ENCODE measurements at regions not wholly inside any gene's neighbourhood (a gene's known extent, or its start where the extent isn't known, plus 50 kb on each side); places are given as distances from the start of the nearest gene placed in this dataset.
A peak's percentile ranks its signal among the peaks of the same experiment; 100 is the strongest.

DNA sequence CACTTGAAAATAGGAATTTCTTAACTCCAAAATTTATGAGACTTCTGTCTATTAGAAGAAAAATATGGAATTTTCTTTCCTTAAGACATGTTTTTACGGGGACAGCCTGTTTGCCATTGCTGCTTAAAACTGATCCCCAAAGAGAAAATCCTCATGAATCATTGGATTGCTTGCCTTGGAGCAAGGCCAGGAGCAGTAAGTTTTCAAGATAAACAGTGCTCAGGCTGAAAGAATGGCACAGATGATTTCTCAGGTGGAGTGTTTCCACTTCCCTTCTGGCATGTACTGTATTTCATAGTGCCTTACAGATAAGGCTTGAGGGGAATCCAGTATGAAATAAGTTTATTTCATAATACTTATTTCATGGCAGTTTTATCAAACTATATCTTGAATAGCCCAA lies 74.3 kb upstream of the MMADHC start:
- TF ChIP-seq, protein P1, sequence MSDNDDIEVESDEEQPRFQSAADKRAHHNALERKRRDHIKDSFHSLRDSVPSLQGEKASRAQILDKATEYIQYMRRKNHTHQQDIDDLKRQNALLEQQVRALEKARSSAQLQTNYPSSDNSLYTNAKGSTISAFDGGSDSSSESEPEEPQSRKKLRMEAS (IDR thresholded peaks at IDR 0.05; ENCODE audit: insufficient read depth, insufficient read length), result no peak
- peak; percentile 60 for TF ChIP-seq GATA2 (IDR thresholded peaks at IDR 0.05; ENCODE audit: insufficient read depth, insufficient read length, low read depth, low read length)
- TF ChIP-seq JUN (IDR thresholded peaks at IDR 0.05; ENCODE audit: borderline replicate concordance, insufficient read depth, insufficient read length, low read depth), result no peak
- TF ChIP-seq EZH2 (IDR thresholded peaks at IDR 0.05; ENCODE audit: borderline replicate concordance, low read depth, low read length, severe bottlenecking), result no peak
- peak; percentile 35 for TF ChIP-seq POLR2AphosphoS5 (IDR thresholded peaks at IDR 0.05; ENCODE audit: insufficient read depth, low read depth, low read length)
- peak; percentile 73 for TF ChIP-seq FOS (IDR thresholded peaks at IDR 0.05; ENCODE audit: borderline replicate concordance, insufficient read depth, low read length)

DNA sequence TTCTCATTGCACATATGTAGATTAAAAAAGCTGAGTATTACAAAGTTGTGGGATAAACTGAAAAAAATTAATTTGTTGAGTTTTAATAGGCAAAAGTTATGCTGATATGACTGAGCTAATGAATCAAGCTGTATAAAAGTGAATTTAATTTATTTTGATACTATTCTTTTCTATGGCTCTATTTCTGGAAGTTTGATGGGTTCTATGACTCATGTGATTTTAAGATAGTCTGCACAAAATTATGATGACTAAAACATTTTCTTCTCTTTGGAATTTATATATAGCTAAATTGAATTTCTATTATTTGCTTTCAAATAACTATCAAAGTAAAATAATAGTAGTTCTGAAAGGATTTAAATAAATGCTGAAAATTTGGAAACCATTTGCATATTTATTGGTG lies 71.0 kb upstream of the MMADHC start:
- no peak for FAIRE-seq
- Histone ChIP-seq H3K4me3 (replicated peaks in 1 of 3; ENCODE audit: insufficient read depth in 1 of 3, low read depth in 1 of 3, low read length in 3 of 3) (no peak overlapping the region), H3K79me2 (ENCODE audit: control insufficient read depth, insufficient read depth, low read length) (no peaks in the 10 kb centered on the region), H3K36me3 (ENCODE audit: control insufficient read depth in 2 of 2, extremely low read depth in 1 of 2, insufficient read depth in 2 of 2, low read length in 2 of 2) (no peaks in the 10 kb centered on the region), H2AFZ (ENCODE audit: low read depth, low read length) (no peak overlapping the region), H3K4me2 (ENCODE audit: insufficient read depth, low read length) (no peak overlapping the region), H3K27me3 (ENCODE audit: control insufficient read depth in 2 of 2, insufficient read depth in 2 of 2, low read length in 2 of 2) (no peaks in the 10 kb centered on the region), H3K27ac (ENCODE audit: insufficient read depth, low read depth, low read length) (no peak overlapping the region), H3K9me3 (replicated peaks; ENCODE audit: control insufficient read depth, insufficient read depth, low read length) (no peaks in the 10 kb centered on the region), H4K20me1 (replicated peaks; ENCODE audit: control insufficient read depth, extremely low read depth, insufficient read depth, low read length) (no peaks in the 10 kb centered on the region), H3K4me1 (ENCODE audit: control insufficient read depth, extremely low read depth, insufficient read depth, low read length) (peaks cover 12% of the 10 kb centered on the region), H3K9me1 (replicated peaks; ENCODE audit: control insufficient read depth, extremely low read depth, insufficient read depth, low read length) (no peaks in the 10 kb centered on the region), H3K9ac (replicated peaks; ENCODE audit: extremely low read depth, insufficient read depth, low read length) (no peak overlapping the region)
- BruUV-seq (replicated peaks), result no TSS peak
- TF ChIP-seq JUN (IDR thresholded peaks at IDR 0.05; ENCODE audit: borderline replicate concordance, insufficient read depth, insufficient read length, low read depth) (no peak), POLR2A (IDR thresholded peaks at IDR 0.05; ENCODE audit: low read depth, low read length) (no peak), EZH2 (IDR thresholded peaks at IDR 0.05; ENCODE audit: borderline replicate concordance, low read depth, low read length, severe bottlenecking) (no peak), GATA2 (IDR thresholded peaks at IDR 0.05; ENCODE audit: insufficient read depth, insufficient read length, low read depth, low read length) (no peak), FOS (IDR thresholded peaks at IDR 0.05; ENCODE audit: borderline replicate concordance, insufficient read depth, low read length) (peak; percentile 16), POLR2AphosphoS5 (IDR thresholded peaks at IDR 0.05; ENCODE audit: insufficient read depth, low read depth, low read length) (no peak)
- TF ChIP-seq, protein P2, sequence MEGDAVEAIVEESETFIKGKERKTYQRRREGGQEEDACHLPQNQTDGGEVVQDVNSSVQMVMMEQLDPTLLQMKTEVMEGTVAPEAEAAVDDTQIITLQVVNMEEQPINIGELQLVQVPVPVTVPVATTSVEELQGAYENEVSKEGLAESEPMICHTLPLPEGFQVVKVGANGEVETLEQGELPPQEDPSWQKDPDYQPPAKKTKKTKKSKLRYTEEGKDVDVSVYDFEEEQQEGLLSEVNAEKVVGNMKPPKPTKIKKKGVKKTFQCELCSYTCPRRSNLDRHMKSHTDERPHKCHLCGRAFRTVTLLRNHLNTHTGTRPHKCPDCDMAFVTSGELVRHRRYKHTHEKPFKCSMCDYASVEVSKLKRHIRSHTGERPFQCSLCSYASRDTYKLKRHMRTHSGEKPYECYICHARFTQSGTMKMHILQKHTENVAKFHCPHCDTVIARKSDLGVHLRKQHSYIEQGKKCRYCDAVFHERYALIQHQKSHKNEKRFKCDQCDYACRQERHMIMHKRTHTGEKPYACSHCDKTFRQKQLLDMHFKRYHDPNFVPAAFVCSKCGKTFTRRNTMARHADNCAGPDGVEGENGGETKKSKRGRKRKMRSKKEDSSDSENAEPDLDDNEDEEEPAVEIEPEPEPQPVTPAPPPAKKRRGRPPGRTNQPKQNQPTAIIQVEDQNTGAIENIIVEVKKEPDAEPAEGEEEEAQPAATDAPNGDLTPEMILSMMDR (IDR thresholded peaks at IDR 0.05; ENCODE audit: extremely low read depth in 1 of 2, insufficient read depth in 1 of 2, low read depth in 1 of 2, low read length in 2 of 2), result no peak
- ChIA-PET CTCF (interaction anchor here (1.3 to 2.5 kb wide), 2 partner anchors 11 to 13 kb away, joined by 4 to 10 read pairs; no protein-coding TSS in a partner anchor), POLR2A (no interaction called here)
- dilution Hi-C loops (cut with MboI; ENCODE audit: extremely low pct_ligation_motif_present, low sequenced_read_pairs) (no loop called here), intact Hi-C loops (cut with micrococcal nuclease) (no loop called here)
- no peak for DNase-seq (ENCODE audit: low read depth, low spot score)

More for the DNA sequence above, 74.3 kb upstream of the MMADHC start:
- Histone ChIP-seq H3K4me1 (ENCODE audit: control insufficient read depth, extremely low read depth, insufficient read depth, low read length) (peaks cover 12% of the 10 kb centered on the region), H4K20me1 (replicated peaks; ENCODE audit: control insufficient read depth, extremely low read depth, insufficient read depth, low read length) (no peaks in the 10 kb centered on the region), H3K4me2 (ENCODE audit: insufficient read depth, low read length) (peak overlapping the region; percentile 54), H3K27ac (ENCODE audit: insufficient read depth, low read depth, low read length) (peak overlapping the region; percentile 12), H3K9me3 (replicated peaks; ENCODE audit: control insufficient read depth, insufficient read depth, low read length) (no peaks in the 10 kb centered on the region), H3K9ac (replicated peaks; ENCODE audit: extremely low read depth, insufficient read depth, low read length) (no peak overlapping the region), H2AFZ (ENCODE audit: low read depth, low read length) (no peak overlapping the region), H3K79me2 (ENCODE audit: control insufficient read depth, insufficient read depth, low read length) (no peaks in the 10 kb centered on the region), H3K36me3 (ENCODE audit: control insufficient read depth in 2 of 2, extremely low read depth in 1 of 2, insufficient read depth in 2 of 2, low read length in 2 of 2) (no peaks in the 10 kb centered on the region), H3K27me3 (ENCODE audit: control insufficient read depth in 2 of 2, insufficient read depth in 2 of 2, low read length in 2 of 2) (no peaks in the 10 kb centered on the region), H3K9me1 (replicated peaks; ENCODE audit: control insufficient read depth, extremely low read depth, insufficient read depth, low read length) (no peaks in the 10 kb centered on the region), H3K4me3 (replicated peaks in 1 of 3; ENCODE audit: insufficient read depth in 1 of 3, low read depth in 1 of 3, low read length in 3 of 3) (no peak overlapping the region)
- DNase-seq (ENCODE audit: low read depth, low spot score), result peak; percentile 91
- dilution Hi-C loops (cut with MboI; ENCODE audit: extremely low pct_ligation_motif_present, low sequenced_read_pairs) (no loop called here), intact Hi-C loops (cut with micrococcal nuclease) (loop anchor here (1.0 kb wide), 1 partner anchor 14 kb away; no protein-coding TSS in a partner anchor)
- no TSS peak for BruUV-seq (replicated peaks)
- peak; percentile 96 for FAIRE-seq
- ChIA-PET CTCF (no interaction called here), POLR2A (no interaction called here)
